IPS DF 6.9 (cell line): ENCODE measurements at regions not wholly inside any gene's neighbourhood (a gene's known extent, or its start where the extent isn't known, plus 50 kb on each side); places are given as distances from the start of the nearest gene placed in this dataset.
"Not testable (repeated sequence)": the region's sequence is repeated elsewhere in the genome, so short reads cannot be mapped to it uniquely, and the experiment has no call there.

ENCODE experiments used
- DNase-seq: peaks from one replicate; pipeline ENCODE4 v3.0.0-alpha.2; 2013; ENCODE audit warnings: low read depth, low spot score
- H3K27ac ChIP-seq: one replicate; pipeline ENCODE4 v1.5.1; 2013; ENCODE audit warnings: low read length, control low read depth
- H3K27me3 ChIP-seq: 2 replicates; pipeline ENCODE4 v1.6.1; 2013; ENCODE audit warnings: mild to moderate bottlenecking, low read length; ENCODE audit not compliant: control insufficient read depth, insufficient read depth
- H3K36me3 ChIP-seq: 2 replicates; pipeline ENCODE4 v1.6.1; 2013; ENCODE audit warnings: low read length; ENCODE audit not compliant: control insufficient read depth, insufficient read depth
- H3K4me1 ChIP-seq: 2 replicates; pipeline ENCODE4 v1.6.1; 2013; ENCODE audit warnings: low read length; ENCODE audit not compliant: control insufficient read depth, insufficient read depth
- H3K4me3 ChIP-seq: 2 replicates; pipeline ENCODE4 v1.5.1; 2013; ENCODE audit warnings: mild to moderate bottlenecking, low read length
- H3K9me3 ChIP-seq: 2 replicates; pipeline ENCODE4 v1.6.1; 2013; ENCODE audit warnings: low read length, inconsistent platforms; ENCODE audit not compliant: control insufficient read depth, insufficient read depth
- WGBS: extraction: QIAGEN DNeasy Blood & Tissue Kit; methylation state at CpG from one replicate; pipeline ENCODE4 v1.1.7; 2013; ENCODE audit warnings: mixed read lengths, missing lambda C conversion rate; ENCODE audit not compliant: insufficient read length, insufficient coverage; 5-methylcytosine and 5-hydroxymethylcytosine counted together

DNA sequence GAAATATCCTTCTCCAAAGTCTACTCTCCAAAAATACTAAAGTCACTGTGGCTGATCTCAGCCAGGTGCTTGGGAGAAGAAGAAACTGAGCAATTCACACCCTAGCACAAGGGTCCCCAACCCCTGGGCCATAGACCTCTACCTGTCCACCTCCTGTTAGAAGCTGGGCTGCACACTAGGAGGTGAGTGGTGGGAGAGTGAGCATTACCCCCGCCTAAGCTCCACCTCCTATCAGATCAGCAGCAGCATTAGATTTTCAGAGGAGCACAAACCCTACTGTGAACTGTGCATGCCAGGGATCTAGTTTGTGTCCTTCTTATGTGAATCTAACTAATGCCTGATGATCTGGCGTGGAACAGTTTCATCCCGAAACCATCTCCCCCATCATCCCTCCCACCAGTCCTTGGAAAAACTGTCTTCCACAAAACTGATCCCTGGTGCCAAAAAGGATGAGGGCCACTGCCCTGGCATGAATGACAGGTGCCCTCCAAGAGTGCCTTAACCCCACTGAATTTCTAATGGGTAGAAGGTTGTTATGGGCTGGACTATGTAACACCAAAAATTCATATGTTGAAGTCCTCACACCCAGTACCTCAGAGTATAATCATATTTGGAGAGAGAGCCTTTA, 109.2 kb upstream of the CDYL start:
- Histone ChIP-seq H3K36me3 (no peaks in the 10 kb centered on the region), H3K4me3 (no peak overlapping the region), H3K27ac (no peak overlapping the region), H3K9me3 (no peaks in the 10 kb centered on the region), H3K4me1 (no peaks in the 10 kb centered on the region), H3K27me3 (no peaks in the 10 kb centered on the region)
- no peak for DNase-seq
- WGBS = no CpG with 5 or more reads among the region's 3 CpGs

DNA sequence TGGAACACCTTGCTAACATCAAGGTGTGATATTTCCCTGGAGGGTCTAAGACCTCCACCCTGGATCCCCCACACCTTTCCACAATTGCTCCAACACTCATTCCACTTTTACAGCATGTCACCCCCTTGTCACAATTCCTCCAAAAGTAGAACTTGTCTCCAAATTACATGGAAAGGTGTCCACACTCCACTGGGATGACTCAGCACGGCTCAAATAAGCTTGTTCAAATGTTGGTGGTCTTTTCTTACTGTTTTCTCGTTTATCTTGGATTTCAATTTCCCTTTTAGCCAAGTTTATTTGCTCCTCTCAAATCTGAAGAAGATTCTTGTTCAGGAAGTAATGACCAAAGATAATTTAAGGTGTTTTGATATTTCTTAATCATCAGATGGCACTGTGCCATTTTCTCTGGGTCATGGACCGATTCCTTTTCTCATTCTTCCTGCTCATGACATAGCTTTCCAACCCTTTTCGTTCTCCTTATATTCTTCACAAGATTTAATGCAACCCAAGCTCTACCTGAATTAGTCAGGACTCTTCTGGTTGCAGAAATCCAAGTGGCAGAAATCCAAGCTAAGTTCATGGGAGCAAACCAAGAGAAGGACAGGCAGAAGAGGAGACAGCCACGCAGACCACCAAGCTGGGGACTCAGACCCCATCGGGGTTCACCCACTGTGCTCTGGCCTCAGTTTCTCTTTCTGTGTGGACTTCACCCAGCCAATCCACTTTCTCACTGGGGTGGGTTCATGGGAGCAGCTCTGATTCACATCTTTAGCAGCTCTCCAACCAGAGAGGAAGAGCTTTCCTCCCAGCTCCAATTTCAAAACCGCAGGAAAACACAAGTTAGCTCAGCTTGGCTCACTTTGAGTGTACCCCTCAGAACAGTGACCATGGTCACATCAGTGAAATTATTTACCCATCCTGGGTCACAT, 110.5 kb upstream of the CDYL start:
- DNase-seq = no peak
- no peaks in the 10 kb centered on the region for H3K27me3 ChIP-seq
- H3K36me3 ChIP-seq = no peaks in the 10 kb centered on the region
- H3K27ac ChIP-seq = no peak overlapping the region
- peaks cover 5% of the 10 kb centered on the region; the same call in 1 of the 2 replicates for H3K4me1 ChIP-seq
- H3K4me3 ChIP-seq = no peak overlapping the region
- H3K9me3 ChIP-seq = no peaks in the 10 kb centered on the region
- WGBS = no CpG with 5 or more reads among the region's 7 CpGs

DNA sequence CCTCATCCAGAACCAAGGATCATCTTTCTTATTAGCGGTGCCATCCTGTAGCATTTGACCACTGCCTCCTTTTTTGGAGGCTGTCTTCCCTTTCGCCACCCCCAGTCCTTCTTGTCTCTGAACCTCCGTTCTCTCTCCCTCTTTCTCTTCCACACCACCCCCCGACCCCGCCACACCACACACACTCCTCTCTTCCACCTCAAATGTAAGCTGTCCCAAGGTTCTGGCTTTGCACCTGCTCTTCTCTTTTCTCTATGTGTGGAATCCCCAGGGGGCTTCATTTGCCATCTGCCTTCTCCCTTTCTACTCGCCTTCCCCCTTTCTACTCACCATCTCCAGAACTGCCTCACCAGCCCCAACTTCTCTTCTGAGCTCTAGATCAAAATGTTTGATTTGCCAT, 111.3 kb upstream of the CDYL start:
- no peak for DNase-seq
- no CpG with 5 or more reads among the region's 6 CpGs for WGBS
- Histone ChIP-seq H3K27me3 (no peaks in the 10 kb centered on the region), H3K4me1 (peaks cover 5% of the 10 kb centered on the region; the same call in 1 of the 2 replicates), H3K27ac (no peak overlapping the region), H3K4me3 (no peak overlapping the region), H3K36me3 (no peaks in the 10 kb centered on the region), H3K9me3 (no peaks in the 10 kb centered on the region)

DNA sequence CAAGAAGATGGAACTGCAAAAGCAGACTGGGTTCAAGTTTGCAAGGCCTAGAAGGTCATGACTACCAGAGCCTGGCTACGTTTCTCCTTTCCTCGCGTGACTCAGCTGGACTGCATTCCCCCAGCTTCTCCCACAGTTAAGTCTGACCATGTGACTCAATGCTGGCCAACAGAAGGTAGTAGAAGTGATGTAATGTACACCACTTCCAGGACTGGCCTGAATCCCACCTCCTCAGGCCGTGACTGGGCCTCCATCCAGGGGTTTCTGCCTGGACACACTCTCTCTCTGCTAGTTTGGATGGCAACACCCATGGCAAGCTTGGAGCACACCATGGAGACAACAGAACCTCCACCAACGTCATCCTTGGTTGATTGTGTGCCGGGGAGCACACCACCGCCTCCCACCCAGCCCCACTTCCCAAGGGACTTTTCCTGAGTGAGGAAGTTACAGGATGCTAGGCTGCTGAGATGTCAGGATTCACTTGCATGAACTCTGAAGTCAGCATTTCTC, 112.0 kb upstream of the CDYL start:
- peaks cover 5% of the 10 kb centered on the region; the same call in 1 of the 2 replicates for H3K4me1 ChIP-seq
- no CpG with 5 or more reads among the region's 7 CpGs for WGBS
- DNase-seq = no peak
- H3K27ac ChIP-seq = no peak overlapping the region
- no peaks in the 10 kb centered on the region for H3K27me3 ChIP-seq
- H3K36me3 ChIP-seq = no peaks in the 10 kb centered on the region
- H3K4me3 ChIP-seq = no peak overlapping the region
- no peaks in the 10 kb centered on the region for H3K9me3 ChIP-seq

DNA sequence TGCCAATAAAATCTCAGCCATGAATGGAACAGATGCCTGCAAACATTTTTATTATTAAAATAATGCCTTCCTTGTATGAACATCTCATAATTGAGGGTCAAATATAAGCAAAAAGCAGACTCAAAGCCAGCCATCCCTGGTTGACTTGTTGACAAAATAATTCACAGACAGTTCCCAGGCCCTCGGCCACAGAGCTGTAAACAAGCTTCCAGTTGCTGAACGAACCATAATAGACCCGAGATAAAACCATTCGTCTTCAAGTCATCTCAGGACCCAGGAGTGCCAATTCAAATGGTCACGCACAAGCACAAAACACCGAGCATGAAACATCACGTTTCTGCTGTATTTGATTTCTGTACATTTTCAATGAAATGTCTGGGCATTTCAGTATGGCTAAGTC, 113.3 kb upstream of the CDYL start:
- Histone ChIP-seq H3K4me3 (no peak overlapping the region), H3K9me3 (no peaks in the 10 kb centered on the region), H3K27me3 (no peaks in the 10 kb centered on the region), H3K4me1 (peaks cover 6% of the 10 kb centered on the region; the same call in 1 of the 2 replicates), H3K27ac (no peak overlapping the region), H3K36me3 (no peaks in the 10 kb centered on the region)
- WGBS = no CpG with 5 or more reads among the region's 7 CpGs
- DNase-seq = no peak

DNA sequence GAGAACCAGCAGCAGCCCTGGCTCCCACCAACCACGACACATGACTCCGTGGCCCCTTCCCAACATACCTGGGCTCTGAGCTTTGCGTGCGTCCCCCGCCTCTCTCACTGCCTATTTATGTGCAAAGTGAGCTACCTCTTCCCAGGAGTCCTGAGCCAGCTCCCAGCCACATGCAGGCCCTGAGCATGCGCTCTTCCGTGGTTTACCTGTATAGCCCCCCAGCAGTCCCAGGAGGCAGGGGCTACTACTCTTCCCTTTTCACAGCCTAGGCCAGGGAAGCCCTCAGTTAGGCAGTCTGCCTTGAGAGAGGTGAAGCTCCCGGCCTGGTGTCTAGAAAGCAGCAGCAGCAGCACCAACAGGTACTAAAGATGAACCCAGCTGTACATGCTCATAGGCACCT, 114.8 kb upstream of the CDYL start:
- Histone ChIP-seq H3K36me3 (no peaks in the 10 kb centered on the region), H3K27ac (no peak overlapping the region), H3K27me3 (no peaks in the 10 kb centered on the region), H3K9me3 (no peaks in the 10 kb centered on the region), H3K4me1 (peaks cover 6% of the 10 kb centered on the region; the same call in 1 of the 2 replicates), H3K4me3 (no peak overlapping the region)
- WGBS = no CpG with 5 or more reads among the region's 8 CpGs
- DNase-seq = no peak

DNA sequence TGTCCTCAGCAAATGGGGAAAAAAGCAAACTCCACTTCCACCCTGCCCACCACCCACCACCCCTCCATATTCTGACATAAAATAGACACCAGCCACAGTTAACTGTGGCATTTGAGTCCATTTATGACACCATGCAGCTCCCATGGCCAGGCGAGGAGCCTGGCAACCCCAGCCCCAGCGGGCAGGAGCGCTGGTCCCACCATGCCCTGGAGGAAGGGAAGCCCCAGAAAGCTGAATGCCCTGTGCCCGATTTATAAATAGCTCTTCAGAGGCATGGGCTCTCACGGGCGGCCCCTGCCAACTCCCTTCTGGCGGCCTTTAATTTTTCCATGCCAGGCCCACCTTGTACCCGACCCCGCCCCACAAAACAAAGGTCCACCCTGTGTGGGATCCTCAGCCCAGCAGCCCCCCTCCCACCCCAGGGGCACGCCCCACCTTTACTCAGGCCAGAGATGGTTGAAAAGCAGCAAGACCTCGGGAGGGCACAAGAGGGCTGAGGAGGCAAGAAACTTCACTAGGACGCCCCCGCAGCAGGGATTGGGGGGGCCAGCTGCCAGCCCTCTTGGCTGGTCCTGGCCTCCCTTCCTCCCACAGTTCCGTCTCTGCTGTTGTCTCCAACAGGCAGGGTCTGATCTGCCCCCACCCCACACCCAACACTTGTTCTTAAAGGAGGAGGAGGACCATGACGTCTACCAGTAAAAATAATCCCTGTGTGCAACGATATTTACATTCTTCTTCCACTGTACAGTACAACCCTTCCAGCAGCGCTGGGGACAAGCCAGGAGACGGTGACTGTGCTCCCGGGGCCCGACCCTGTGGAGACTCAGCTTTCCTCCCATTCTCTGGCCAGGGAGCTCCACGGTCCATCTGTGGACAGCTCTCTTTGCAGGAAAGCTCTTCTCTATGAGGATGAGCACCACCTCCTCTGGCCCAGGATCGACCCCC, 115.6 kb upstream of the CDYL start:
- DNase-seq = no peak
- Histone ChIP-seq H3K9me3 (no peaks in the 10 kb centered on the region), H3K27ac (no peak overlapping the region), H3K27me3 (no peaks in the 10 kb centered on the region), H3K36me3 (no peaks in the 10 kb centered on the region), H3K4me3 (no peak overlapping the region), H3K4me1 (peaks cover 6% of the 10 kb centered on the region; the same call in 1 of the 2 replicates)
- WGBS = no CpG with 5 or more reads among the region's 22 CpGs

DNA sequence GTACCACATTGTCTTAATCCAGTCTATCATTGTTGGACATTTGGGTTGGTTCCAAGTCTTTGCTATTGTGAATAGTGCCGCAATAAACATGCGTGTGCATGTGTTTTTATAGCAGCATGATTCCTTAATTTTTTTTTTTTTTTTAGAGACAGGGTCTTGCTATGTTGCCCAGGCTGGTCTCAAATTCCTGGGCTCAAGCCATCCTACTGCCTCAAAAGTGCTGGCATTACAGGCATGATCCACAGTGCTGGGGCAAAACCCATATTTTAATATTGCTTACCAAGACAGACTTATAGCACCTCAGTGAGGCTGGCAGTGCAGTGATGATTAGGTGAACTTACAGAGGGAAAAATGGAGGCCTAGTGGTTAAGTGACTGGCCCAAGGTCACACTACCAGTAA, 116.5 kb upstream of the CDYL start:
- DNase-seq, H3K36me3 ChIP-seq, H3K4me1 ChIP-seq, H3K27me3 ChIP-seq, H3K27ac ChIP-seq, H3K4me3 ChIP-seq, H3K9me3 ChIP-seq: not testable (repeated sequence)
- no CpG with 5 or more reads among the region's 2 CpGs for WGBS

DNA sequence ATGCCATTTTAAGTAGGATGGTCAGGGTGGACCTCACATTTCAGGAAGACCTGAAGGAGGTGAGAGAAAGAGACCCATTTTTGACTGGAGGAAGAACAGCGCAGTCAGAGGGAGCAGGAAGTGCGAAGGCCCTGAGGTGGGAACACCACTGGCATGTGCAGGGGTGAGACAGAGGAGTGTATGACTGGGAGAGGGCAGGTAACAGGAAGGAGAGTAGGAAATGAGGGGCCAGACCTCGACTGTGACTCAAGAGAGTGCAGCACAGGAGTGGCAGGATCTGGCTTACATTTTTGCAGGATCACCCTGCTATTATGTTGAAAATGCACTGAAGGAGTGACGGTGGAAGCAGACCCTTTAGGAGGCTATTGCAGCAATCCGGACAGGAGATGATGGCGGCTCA, 117.7 kb upstream of the CDYL start:
- Histone ChIP-seq H3K4me1 (peaks cover 9% of the 10 kb centered on the region; the same call in 1 of the 2 replicates), H3K27ac (no peak overlapping the region), H3K27me3 (no peaks in the 10 kb centered on the region), H3K4me3 (no peak overlapping the region), H3K9me3 (no peaks in the 10 kb centered on the region), H3K36me3 (no peaks in the 10 kb centered on the region)
- no peak for DNase-seq
- WGBS = no CpG with 5 or more reads among the region's 6 CpGs

DNA sequence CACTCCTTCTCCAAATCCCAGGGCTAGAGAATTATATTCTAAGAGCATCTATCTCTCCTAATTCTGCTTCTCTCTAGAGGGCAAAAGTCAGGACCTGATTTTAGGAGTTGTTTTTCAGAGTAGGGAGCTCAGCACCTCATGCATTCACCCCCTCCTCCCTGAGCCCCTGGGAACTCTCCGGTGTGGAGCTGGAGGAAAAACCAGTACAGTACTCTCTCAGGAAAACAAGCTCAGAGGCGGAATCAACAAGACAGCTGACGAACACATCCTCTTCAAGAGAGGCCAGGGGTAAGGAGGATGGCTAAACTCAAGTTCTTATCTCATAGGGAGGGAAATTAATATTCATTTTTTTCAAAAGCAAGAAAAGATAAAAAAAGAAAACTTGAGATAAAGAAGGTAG, 120.1 kb upstream of the CDYL start:
- no peak overlapping the region for H3K4me3 ChIP-seq
- H3K27me3 ChIP-seq = no peaks in the 10 kb centered on the region
- peaks cover 6% of the 10 kb centered on the region; the same call in 1 of the 2 replicates for H3K4me1 ChIP-seq
- no peak overlapping the region for H3K27ac ChIP-seq
- no peak for DNase-seq
- no peaks in the 10 kb centered on the region for H3K9me3 ChIP-seq
- no CpG with 5 or more reads among the region's 3 CpGs for WGBS
- H3K36me3 ChIP-seq = no peaks in the 10 kb centered on the region
